GM10266 (cell line): ENCODE measurements at regions not wholly inside any gene's neighbourhood (a gene's known extent, or its start where the extent isn't known, plus 50 kb on each side); places are given as distances from the start of the nearest gene placed in this dataset.
"Not testable (repeated sequence)": the region's sequence is repeated elsewhere in the genome, so short reads cannot be mapped to it uniquely, and the experiment has no call there.

ENCODE experiments used
- DNase-seq: peaks from one replicate; pipeline ENCODE4 v3.0.0; 2012; ENCODE audit errors: extremely low spot score
- CTCF ChIP-seq: IDR thresholded peaks from 2 replicates; pipeline ENCODE4 v1.5.1; 2012; ENCODE audit warnings: mild to moderate bottlenecking, low read depth; ENCODE audit not compliant: control insufficient read depth, insufficient read depth; ENCODE audit errors: missing control alignments

- DNase-seq, result no peak
- no peak for TF ChIP-seq CTCF
These were observed 1510.3 kb downstream of the PCDH9 start for GRCh38 chr13:65719831-65720230.

- TF ChIP-seq CTCF, result no peak
- no peak for DNase-seq
These were observed 1519.6 kb downstream of the PCDH9 start for GRCh38 chr13:65710514-65710913.

- no peak for TF ChIP-seq CTCF
- no peak for DNase-seq
These were observed 1532.3 kb downstream of the PCDH9 start for GRCh38 chr13:65697843-65698242.

- no peak for DNase-seq
- no peak for TF ChIP-seq CTCF
These were observed 1550.9 kb downstream of the PCDH9 start for GRCh38 chr13:65679240-65679639.

GRCh38 chr13:65677906-65678305 is 1552.2 kb downstream of the PCDH9 start:
- TF ChIP-seq CTCF, result no peak
- DNase-seq, result no peak

- not testable (repeated sequence) for DNase-seq
These were observed 1554.8 kb downstream of the PCDH9 start for GRCh38 chr13:65675383-65675782.

GRCh38 chr13:65670014-65670625 is 1560.0 kb downstream of the PCDH9 start:
- no peak for TF ChIP-seq CTCF

GRCh38 chr13:65660731-65661130 is 1569.4 kb downstream of the PCDH9 start:
- TF ChIP-seq CTCF, result no peak
- DNase-seq, result no peak

More at GRCh38 chr13:65670014-65670625, 1560.0 kb downstream of the PCDH9 start:
- DNase-seq, result no peak
